GM18867 (cell line): ENCODE measurements at regions not wholly inside any gene's neighbourhood (a gene's known extent, or its start where the extent isn't known, plus 50 kb on each side); places are given as distances from the start of the nearest gene placed in this dataset.
"Not testable (repeated sequence)": the region's sequence is repeated elsewhere in the genome, so short reads cannot be mapped to it uniquely, and the experiment has no call there.

ENCODE experiments used
- ATAC-seq: cut with Tn5 transposase; IDR thresholded peaks from one replicate; pipeline ENCODE4 v1.9.1; 2021; ENCODE audit warnings: mild to moderate bottlenecking, moderate library complexity; ENCODE audit not compliant: unreplicated experiment

GRCh38 chr14:81738946-81739659, 205.4 kb upstream of the SEL1L start:
- no peak for ATAC-seq

GRCh38 chr14:81743605-81744004, 210.0 kb upstream of the SEL1L start:
- no peak for ATAC-seq

GRCh38 chr14:81751198-81751597, 217.5 kb upstream of the SEL1L start:
- no peak for ATAC-seq

GRCh38 chr14:81759541-81759940, 225.9 kb upstream of the SEL1L start:
- no peak for ATAC-seq

DNA sequence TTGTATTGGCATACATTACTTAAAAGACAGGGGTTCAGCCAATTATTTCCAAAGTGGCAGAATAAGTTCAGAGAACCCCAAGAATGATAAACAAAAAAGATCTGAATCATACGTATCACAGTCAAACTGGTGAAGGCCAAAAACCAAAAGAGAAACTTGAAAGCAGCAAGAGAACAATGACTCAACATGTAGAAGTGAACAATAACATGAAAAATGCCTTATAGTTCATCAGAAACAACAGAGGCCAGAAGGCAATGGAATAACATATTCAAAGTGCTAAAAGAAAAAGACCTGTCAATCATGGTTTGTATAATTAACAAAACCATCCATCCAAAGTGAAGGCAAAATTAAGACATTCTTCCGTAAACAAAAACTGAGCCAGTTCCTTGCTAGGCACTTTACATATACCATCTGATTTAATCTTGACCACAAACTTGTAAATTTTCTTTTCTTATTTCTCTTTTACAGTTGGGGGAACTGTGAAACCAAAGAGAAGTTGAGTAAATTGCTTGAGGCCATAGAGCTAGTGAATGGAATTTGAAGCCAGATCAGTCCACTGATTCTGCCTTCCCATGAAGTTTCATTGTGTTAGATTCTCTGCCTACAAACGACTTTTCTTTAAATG, 232.1 kb upstream of the SEL1L start:
- ATAC-seq: peak; percentile 43

DNA sequence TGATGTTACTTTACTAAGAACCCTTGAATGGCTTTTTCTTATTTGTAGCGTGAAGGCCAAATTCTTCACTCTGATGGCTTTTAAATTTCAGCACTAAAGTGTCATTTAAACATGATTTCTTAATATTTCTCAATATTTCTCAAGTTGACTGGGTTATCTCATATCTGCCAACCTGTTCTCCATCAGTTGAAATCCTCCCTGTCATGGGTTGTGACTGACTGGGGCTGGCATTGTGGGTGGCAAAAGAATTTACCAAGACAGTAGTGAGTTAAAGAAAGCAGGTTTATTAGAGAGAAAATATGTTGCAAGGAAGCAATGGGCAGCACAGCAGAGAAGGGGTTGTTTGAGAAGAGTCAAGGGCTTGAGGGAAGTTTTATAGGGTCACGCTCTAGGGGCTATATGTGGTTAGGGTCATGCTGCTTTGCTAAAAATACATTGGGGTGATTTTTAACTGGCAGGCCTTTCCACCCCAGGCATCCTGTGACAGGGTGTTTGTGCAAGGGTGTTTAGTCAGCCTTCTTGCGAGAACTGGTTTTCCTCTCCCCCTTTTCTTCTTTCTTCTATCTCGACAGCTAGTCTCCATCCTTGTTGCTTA, 232.8 kb upstream of the SEL1L start:
- ATAC-seq: no peak

GRCh38 chr14:81767266-81767995, 233.8 kb upstream of the SEL1L start:
- no peak for ATAC-seq

DNA sequence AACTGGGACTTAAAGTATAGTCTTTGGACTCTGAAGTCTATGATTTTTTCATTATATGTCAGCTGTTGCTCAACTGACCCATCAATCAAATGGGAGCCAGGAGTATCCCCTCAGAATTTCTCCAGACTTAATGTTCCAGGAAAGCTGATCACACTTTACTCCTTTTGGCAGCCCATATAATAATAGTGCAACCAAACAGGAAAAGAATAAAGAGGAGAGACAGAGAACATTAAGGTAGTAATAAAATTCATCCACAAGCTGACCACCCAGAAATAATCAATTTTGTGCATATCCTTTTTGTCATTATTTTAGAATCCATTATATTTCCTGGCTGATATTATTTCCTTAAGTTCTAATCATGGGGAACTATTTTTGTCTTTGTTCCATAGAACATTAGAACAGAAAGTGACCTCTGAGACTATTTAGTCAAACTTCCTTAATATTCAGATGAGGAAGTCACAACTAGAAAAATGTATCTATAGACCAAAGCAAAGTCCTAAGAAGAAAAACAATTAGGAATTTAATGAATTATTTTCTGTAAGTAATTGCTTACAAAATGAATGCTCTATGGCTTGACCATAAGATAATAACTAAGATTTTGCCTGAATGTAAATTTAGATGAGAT, 238.1 kb upstream of the SEL1L start:
- ATAC-seq: no peak

DNA sequence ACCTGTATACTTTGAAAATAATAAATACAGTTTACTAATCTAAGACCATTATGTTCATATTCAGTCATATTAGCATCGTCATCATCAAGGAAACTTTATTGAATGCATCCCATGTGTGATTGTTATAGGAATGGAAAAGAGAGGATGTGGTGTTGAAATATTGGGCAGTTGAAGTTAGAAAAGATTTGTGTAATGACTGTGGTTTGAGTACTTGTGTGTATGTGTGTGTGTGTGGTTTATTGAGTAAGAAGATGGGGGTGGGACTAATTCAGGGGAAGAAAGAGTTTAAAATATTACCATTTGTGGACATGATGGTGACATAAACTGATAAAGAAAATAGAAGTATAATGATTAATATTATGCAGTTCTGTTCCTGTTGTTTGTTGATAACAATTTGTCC, 238.7 kb upstream of the SEL1L start:
- ATAC-seq: no peak

GRCh38 chr14:81776531-81776930, 242.9 kb upstream of the SEL1L start:
- ATAC-seq: no peak

DNA sequence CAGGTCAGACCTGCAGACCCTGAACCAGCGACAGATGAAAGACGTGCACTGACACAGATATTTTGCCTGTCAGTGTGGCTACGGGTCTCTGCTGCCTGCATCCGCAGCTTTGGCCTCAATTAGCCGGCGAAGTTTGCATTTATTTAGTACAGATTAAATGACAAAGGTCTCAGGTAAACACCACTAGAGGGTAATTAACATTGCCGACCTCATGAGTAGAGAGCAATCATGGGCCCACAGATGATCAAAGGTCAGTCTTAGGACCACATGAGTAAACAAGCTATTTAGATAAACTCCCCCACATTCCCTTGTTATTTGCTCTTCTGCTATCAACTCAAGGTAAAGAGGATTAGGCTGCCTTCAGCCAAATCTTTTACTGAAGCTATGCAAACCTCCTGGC, 248.1 kb upstream of the SEL1L start:
- ATAC-seq: not testable (repeated sequence)

DNA sequence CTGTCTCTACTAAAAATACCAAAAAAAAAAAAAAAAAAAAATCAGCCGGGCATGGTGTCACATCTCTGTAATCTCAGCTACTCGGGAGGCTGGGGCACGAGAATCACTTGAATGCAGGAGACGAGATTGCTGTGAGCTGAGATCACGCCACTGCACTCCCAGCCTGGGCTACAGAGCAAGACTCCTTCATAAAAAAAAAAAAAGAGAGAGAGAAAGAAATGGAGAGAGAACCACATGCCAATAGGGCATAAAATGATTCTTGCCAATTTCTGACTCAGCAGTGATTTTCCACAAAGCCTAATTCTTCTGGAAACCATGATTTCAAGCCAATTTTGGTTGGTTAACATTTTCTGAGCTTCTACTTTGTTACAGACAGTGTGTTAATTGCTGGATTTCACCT, 250.4 kb upstream of the SEL1L start:
- no peak for ATAC-seq

GRCh38 chr14:81797315-81797714, 263.7 kb upstream of the SEL1L start:
- no peak for ATAC-seq

GRCh38 chr14:81801921-81802320, 268.3 kb upstream of the SEL1L start:
- no peak for ATAC-seq

DNA sequence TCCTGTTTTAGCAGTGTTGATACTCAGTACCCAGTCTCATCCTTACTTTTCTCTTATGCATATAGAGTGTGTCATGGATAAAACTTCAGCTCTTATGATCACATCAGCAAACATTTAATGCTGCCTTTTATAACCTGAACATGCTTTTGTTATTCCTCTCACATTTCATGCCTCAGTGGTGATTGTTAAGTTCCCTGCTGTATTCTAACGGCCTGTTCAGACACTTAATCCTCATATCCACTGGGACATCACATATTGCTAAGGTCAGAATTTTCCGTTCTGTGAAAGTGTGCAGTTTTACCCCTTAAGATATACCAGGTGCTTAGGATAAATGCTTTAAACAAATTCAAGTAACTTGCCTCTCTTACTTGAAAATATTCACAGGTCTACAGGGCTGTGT, 268.7 kb upstream of the SEL1L start:
- no peak for ATAC-seq

DNA sequence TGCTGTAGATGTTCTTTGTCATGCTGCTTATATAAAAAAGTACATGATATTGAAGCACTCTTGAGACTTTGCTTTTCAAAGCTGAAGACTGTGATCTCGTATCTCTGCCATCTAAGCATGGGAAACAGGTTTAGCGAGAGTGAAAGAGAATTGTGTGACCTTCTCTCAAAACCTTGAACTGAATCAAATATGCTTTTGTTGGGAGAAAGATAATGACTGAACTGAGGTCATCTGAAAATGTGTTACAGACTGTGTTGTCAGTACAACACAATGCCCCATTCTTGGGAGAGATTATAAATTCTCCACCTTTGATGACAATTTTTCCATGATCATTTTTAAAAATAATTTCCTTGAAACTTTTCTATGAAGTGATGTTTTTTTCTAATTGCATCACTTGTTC, 272.1 kb upstream of the SEL1L start:
- no peak for ATAC-seq

DNA sequence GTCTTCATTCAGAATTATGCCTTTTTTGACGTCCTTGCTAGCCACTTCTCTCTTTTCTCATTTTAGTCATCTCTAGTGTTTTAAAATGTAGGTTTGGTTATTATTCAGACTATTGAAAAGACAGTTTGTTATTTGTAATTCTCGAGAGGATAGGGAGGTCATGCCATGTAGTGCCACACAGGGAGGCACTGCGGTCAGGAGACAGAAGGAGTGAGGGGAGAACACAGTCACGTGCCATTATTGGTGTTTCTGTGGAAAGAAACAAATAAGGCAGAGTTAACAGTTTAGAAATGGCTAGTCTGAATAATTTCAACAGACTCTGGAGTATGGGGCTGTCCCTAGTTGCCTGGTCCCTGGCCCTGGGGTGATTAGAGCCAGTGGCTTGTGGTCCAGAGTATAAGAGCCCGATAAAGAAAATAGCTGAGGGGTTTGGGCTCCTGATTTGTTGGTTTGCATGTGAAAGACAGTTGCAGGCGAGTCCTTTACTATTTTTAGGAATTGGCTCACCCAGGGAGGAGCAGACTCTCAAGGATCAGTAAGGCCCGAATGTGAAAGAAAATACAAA, 278.1 kb upstream of the SEL1L start:
- no peak for ATAC-seq

DNA sequence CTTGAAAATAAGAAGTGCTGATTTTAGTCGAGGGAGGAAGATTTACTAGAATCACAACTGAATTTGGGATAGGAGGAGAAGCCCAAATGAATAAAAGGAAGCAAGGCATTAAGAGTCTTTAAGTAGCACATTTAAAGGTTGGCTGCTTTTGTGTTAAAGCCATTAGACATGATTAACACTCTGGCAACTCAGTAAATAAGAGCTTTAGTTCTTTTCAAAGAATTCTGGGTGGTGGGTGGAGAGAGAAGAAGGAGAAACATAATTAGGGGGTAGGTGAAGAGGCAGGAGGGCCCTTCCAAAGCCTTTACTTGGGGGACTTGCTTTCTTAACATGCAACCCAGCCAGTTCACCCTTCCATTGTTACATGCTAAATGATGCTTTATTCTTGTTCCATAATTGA, 284.6 kb upstream of the SEL1L start:
- ATAC-seq: no peak

GRCh38 chr14:81819344-81819743, 285.7 kb upstream of the SEL1L start:
- ATAC-seq: no peak

DNA sequence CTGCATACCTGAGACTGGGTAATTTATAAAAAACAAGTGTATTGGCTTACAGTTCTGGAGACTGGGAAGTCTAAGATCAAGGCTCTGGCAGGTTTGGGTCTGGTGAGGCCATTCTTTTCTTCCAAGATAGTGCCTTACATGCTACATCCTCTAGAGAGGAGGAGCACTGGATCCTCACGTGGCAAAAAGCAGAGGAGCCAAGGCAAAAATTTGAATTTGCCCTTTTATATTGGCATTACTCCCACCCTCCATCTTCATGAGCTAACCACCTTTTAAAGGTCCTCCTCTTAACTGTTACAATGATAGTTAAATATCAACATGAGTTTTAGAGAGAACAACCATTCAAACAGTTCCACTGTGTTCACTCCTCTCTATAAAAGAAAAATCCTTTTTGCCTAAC, 286.3 kb upstream of the SEL1L start:
- no peak for ATAC-seq

DNA sequence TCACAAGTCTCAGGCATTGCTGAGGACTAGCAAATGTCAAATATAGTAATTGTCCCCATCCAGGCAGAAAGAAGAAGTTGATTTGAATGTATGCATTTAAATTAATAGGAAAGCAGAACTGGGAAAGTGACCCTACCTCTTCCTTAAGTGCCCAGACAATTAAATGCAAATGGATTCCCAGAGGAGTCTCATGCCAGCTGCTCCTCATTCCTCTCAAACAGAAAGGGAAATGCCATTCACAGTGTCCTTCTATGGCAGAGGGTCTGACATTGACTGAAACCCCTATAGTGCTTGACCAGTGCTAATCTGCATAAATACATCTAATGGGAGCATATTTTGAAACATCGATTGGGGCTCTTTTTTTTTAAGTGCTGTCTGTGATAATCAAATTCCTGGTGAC, 292.4 kb upstream of the SEL1L start:
- no peak for ATAC-seq
